Right atrium auricular region (tissue), 2 donors: ENCODE measurements at regions not wholly inside any gene's neighbourhood (a gene's known extent, or its start where the extent isn't known, plus 50 kb on each side); places are given as distances from the start of the nearest gene placed in this dataset.

Experiments
- DNase-seq: peaks from one replicate; pipeline ENCODE4 v3.0.0-alpha.2; 2019; ENCODE audit warnings: low spot score
- H3K27ac ChIP-seq, 2 donors: fragments of 200-600 bp; sonication (generic); 1 replicate in 1 of 2; 2 replicates in 1 of 2; pipeline ENCODE4 v1.5.1; 2016 to 2019
- H3K27me3 ChIP-seq, 2 donors: fragments of 200-600 bp; sonication (generic); one replicate each; pipeline versions ENCODE4 v1.5.1 to v1.6.0; 2017 to 2019
- H3K36me3 ChIP-seq: fragments of 200-600 bp; sonication (generic); one replicate; pipeline ENCODE4 v1.5.1; 2016
- H3K4me1 ChIP-seq, 2 donors: fragments of 200-600 bp; sonication (generic); one replicate each; pipeline versions ENCODE4 v1.5.1 to v1.6.0; 2017 to 2019
- H3K4me3 ChIP-seq, 2 donors: fragments of 200-600 bp; sonication (generic); 1 replicate in 1 of 2; 2 replicates in 1 of 2; pipeline ENCODE4 v1.5.1; 2017 to 2019; ENCODE audit warnings: mild to moderate bottlenecking in 1 of 2, moderate library complexity in 1 of 2
- H3K9me3 ChIP-seq, 2 donors: fragments of 200-600 bp; sonication (generic); one replicate each; pipeline ENCODE4 v1.5.1; 2019
- CTCF ChIP-seq, 2 donors: fragments of 200-600 bp; sonication (generic); IDR thresholded peaks; one replicate each; pipeline ENCODE4 v1.5.1; 2019; ENCODE audit warnings: antibody characterized with exemption in 2 of 2

DNA sequence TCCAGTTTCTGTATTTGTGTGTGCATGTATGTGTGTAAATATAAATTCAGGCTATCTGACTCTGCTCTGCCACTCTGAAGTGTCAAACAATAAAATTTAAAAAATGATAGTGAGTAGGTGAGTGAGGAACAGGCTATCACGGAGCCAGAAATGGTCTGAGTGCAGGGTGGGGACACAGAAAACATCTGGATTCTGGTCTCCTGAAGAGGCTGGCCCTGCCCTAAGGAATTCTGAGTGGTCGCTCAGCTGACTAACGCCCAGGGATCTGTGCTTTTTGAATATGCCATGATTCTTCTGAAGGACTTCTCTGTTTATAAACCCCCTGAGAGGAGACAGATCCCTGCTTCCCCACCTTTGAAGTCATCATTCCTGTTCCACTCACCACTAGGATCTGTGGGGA lies 353.9 kb upstream of the GYPC start:
- no peak overlapping the region for H3K4me3 ChIP-seq
- no peaks in the 10 kb centered on the region for H3K36me3 ChIP-seq
- no peak overlapping the region for H3K27ac ChIP-seq
- H3K4me1 ChIP-seq, result no peaks in the 10 kb centered on the region
- no peak for DNase-seq
- no peaks in the 10 kb centered on the region for H3K27me3 ChIP-seq
- no peak for TF ChIP-seq CTCF (IDR thresholded peaks at IDR 0.05)
- H3K9me3 ChIP-seq, result no peaks in the 10 kb centered on the region

DNA sequence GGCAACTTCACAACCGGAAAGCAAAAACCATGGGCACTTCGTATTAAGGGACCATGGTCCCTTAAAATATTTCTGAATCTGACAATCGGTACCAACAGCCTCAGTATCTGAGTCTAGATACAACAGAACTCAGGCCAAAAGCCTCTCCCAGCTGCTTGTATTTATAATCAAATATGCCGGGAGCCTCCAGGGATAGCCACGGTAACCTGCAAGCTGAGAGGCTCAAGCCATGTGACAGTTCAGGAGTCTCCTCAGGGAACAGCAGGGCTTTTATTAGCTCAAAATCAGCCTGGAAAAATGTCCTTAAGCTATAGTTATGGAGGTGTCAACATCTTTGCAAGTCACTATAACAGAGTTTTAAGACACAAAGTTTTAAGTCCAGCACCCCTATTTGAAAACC lies 352.8 kb upstream of the GYPC start:
- no peak for TF ChIP-seq CTCF (IDR thresholded peaks at IDR 0.05)

DNA sequence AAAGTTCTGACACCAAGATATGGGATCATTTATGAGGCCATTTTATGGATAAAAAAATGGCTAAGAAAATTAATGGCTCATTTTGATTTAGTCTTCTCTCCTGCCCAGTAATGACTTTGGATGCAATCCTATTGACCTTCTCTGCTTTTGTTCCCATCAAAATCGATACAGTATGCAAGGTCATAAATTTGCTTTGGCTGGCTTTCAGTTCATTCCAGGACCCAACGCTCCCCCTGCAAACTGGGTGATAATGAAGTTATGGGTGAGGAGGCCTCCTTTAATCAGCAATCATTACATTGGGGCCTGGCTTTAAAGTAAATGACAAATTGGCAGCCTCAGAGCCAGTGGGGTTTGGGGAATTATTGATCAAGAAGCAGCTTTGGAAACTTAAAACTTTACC lies 351.8 kb upstream of the GYPC start:
- TF ChIP-seq CTCF (IDR thresholded peaks at IDR 0.05), result no peak

More for the DNA sequence above, 352.8 kb upstream of the GYPC start:
- no peak overlapping the region for H3K27ac ChIP-seq
- H3K27me3 ChIP-seq, result no peaks in the 10 kb centered on the region
- no peak for DNase-seq
- H3K36me3 ChIP-seq, result no peaks in the 10 kb centered on the region
- no peaks in the 10 kb centered on the region for H3K9me3 ChIP-seq
- no peaks in the 10 kb centered on the region for H3K4me1 ChIP-seq
- H3K4me3 ChIP-seq, result no peak overlapping the region

GRCh38 chr2:126306539-126306938 lies 349.4 kb upstream of the GYPC start:
- H3K36me3 ChIP-seq, result no peaks in the 10 kb centered on the region
- DNase-seq, result no peak
- H3K27me3 ChIP-seq, result no peaks in the 10 kb centered on the region
- TF ChIP-seq CTCF (IDR thresholded peaks at IDR 0.05), result no peak
- no peak overlapping the region for H3K27ac ChIP-seq
- no peaks in the 10 kb centered on the region for H3K9me3 ChIP-seq
- no peak overlapping the region for H3K4me3 ChIP-seq
- no peaks in the 10 kb centered on the region for H3K4me1 ChIP-seq

More for the DNA sequence above, 351.8 kb upstream of the GYPC start:
- Histone ChIP-seq H3K4me1 (no peaks in the 10 kb centered on the region), H3K27me3 (no peaks in the 10 kb centered on the region), H3K4me3 (no peak overlapping the region), H3K36me3 (no peaks in the 10 kb centered on the region), H3K9me3 (no peaks in the 10 kb centered on the region), H3K27ac (no peak overlapping the region)
- no peak for DNase-seq

DNA sequence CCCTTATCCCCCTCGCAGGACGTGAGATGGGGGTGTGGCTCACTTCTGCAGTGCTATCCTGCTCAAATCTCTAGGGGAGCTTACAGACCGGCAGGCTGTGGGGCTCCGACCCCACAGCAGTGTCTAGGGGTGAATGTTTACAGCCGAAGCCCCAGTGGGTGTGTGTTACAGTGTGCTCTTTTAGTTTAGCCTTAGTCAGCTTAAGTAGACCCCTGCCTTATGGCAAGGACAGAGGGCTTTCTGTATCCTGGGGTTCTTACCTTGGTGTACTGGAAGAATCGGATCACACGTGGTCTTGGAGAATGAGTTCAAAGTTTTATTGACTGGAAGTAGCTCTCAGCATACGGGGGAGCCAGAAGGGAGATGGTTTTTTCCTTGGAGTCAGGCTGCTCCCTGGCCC lies 348.2 kb upstream of the GYPC start:
- Histone ChIP-seq H3K4me3 (no peak overlapping the region), H3K9me3 (no peaks in the 10 kb centered on the region), H3K4me1 (no peaks in the 10 kb centered on the region), H3K27me3 (no peaks in the 10 kb centered on the region), H3K36me3 (no peaks in the 10 kb centered on the region), H3K27ac (no peak overlapping the region)
- DNase-seq, result no peak
- no peak for TF ChIP-seq CTCF (IDR thresholded peaks at IDR 0.05)

DNA sequence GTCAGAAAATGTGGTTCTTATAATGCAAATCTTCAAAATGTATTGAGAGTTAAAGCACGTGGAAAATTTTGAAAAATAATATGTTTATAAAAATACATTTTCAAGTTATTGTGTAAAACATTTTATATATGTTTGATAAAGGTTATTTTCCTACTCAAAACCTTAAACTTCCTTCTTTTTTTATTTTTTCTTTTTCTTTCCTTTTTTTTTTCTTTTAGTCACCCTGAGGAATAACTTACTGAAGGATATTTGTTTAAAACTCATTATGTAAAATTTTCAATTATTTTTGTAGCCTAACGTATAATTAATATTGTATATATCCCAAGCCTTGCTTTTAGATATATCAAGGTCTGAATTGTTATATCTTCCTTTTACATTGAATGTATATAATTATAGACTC lies 346.8 kb upstream of the GYPC start:
- no peak for DNase-seq
- Histone ChIP-seq H3K4me1 (no peaks in the 10 kb centered on the region), H3K27ac (no peak overlapping the region), H3K27me3 (no peaks in the 10 kb centered on the region), H3K4me3 (no peak overlapping the region), H3K36me3 (no peaks in the 10 kb centered on the region), H3K9me3 (no peaks in the 10 kb centered on the region)
- no peak for TF ChIP-seq CTCF (IDR thresholded peaks at IDR 0.05)
